Liver (tissue), 8 donors: ENCODE measurements at regions not wholly inside any gene's neighbourhood (a gene's known extent, or its start where the extent isn't known, plus 50 kb on each side); places are given as distances from the start of the nearest gene placed in this dataset.

ENCODE experiments used
- DNase-seq: peaks from one replicate; pipeline ENCODE4 v3.0.0-alpha.2; 2017; ENCODE audit warnings: low spot score
- H3K27ac ChIP-seq, 2 donors: one replicate each; pipeline ENCODE4 v1.7.0; 2013; ENCODE audit warnings: inconsistent platforms in 2 of 2, low read length in 2 of 2, control low read depth in 1 of 2, low read depth in 1 of 2, mild to moderate bottlenecking in 1 of 2
- H3K27me3 ChIP-seq, 4 donors: one replicate each; pipeline versions ENCODE4 v1.6.1 to v1.7.0; 2013; ENCODE audit warnings: low read length in 3 of 4, inconsistent platforms in 1 of 4, mild to moderate bottlenecking in 1 of 4, moderate library complexity in 1 of 4; ENCODE audit not compliant: control insufficient read depth in 4 of 4, insufficient read depth in 4 of 4
- H3K36me3 ChIP-seq, 4 donors: one replicate each; pipeline versions ENCODE4 v1.6.1 to v1.7.0; 2013; ENCODE audit warnings: low read length in 3 of 4, mild to moderate bottlenecking in 3 of 4, low read depth in 1 of 4, moderate library complexity in 1 of 4; ENCODE audit not compliant: control insufficient read depth in 4 of 4, insufficient read depth in 3 of 4
- H3K4me1 ChIP-seq, 4 donors: one replicate each; pipeline versions ENCODE4 v1.6.1 to v1.7.0; 2013; ENCODE audit warnings: low read length in 3 of 4, mild to moderate bottlenecking in 3 of 4, moderate library complexity in 1 of 4; ENCODE audit not compliant: control insufficient read depth in 4 of 4, insufficient read depth in 4 of 4
- H3K4me3 ChIP-seq, 3 donors: one replicate each; pipeline versions ENCODE4 v1.6.1 to v1.7.0; 2013; ENCODE audit warnings: low read length in 3 of 3, control low read depth in 1 of 3, low read depth in 1 of 3, mild to moderate bottlenecking in 1 of 3
- H3K9ac ChIP-seq, 2 donors: one replicate each; pipeline ENCODE4 v1.7.0; 2013; ENCODE audit warnings: low read length in 2 of 2, mild to moderate bottlenecking in 2 of 2, moderate library complexity in 2 of 2, control low read depth in 1 of 2, low read depth in 1 of 2
- H3K9me3 ChIP-seq, 4 donors: one replicate each; pipeline versions ENCODE4 v1.6.1 to v1.7.0; 2013; ENCODE audit warnings: low read length in 3 of 4; ENCODE audit not compliant: control insufficient read depth in 4 of 4
- EGR1 ChIP-seq, 2 donors: IDR thresholded peaks; 2 replicates each; pipeline ENCODE4 v1.6.1; 2016 to 2018; ENCODE audit warnings: antibody characterized with exemption in 2 of 2, low read depth in 2 of 2
- FOXA1 ChIP-seq: IDR thresholded peaks from 2 replicates; pipeline ENCODE4 v1.6.1; 2016; ENCODE audit warnings: antibody characterized with exemption
- FOXA2 ChIP-seq: IDR thresholded peaks from 2 replicates; pipeline ENCODE4 v1.6.1; 2016; ENCODE audit warnings: antibody characterized with exemption
- GABPA ChIP-seq, 2 donors: IDR thresholded peaks in 1 of 2; conservative IDR thresholded peaks in 1 of 2; 2 replicates each; pipeline ENCODE4 v1.6.1; 2016; ENCODE audit warnings: antibody characterized with exemption in 2 of 2, mild to moderate bottlenecking in 1 of 2, moderate library complexity in 1 of 2
- HNF4A ChIP-seq, 2 donors: conservative IDR thresholded peaks; 2 replicates each; pipeline ENCODE4 v1.6.1; 2016; ENCODE audit warnings: antibody characterized with exemption in 2 of 2, mild to moderate bottlenecking in 2 of 2
- HNF4G ChIP-seq: IDR thresholded peaks from 2 replicates; pipeline ENCODE4 v1.6.1; 2016; ENCODE audit warnings: antibody characterized with exemption
- JUND ChIP-seq, 2 donors: IDR thresholded peaks; 2 replicates each; pipeline ENCODE4 v1.6.1; 2016; ENCODE audit warnings: antibody characterized with exemption in 2 of 2
- NR2F2 ChIP-seq: IDR thresholded peaks from 2 replicates; pipeline ENCODE4 v1.6.1; 2016; ENCODE audit warnings: antibody characterized with exemption
- RAD21 ChIP-seq, 2 donors: IDR thresholded peaks; 2 replicates each; pipeline ENCODE4 v1.6.1; 2016; ENCODE audit warnings: antibody characterized with exemption in 2 of 2, mild to moderate bottlenecking in 2 of 2
- SP1 ChIP-seq: IDR thresholded peaks from 2 replicates; pipeline ENCODE4 v1.6.1; 2018; ENCODE audit warnings: antibody characterized with exemption, mild to moderate bottlenecking
- TAF1 ChIP-seq: conservative IDR thresholded peaks from 2 replicates; pipeline ENCODE4 v1.6.1; 2016; ENCODE audit warnings: antibody characterized with exemption, mild to moderate bottlenecking
- YY1 ChIP-seq: IDR thresholded peaks from 2 replicates; pipeline ENCODE4 v1.6.1; 2016; ENCODE audit warnings: antibody characterized with exemption, mild to moderate bottlenecking
- WGBS: extraction: QIAGEN DNeasy Blood & Tissue Kit; methylation state at CpG from one replicate; pipeline ENCODE4 v1.1.7; 2013; 5-methylcytosine and 5-hydroxymethylcytosine counted together
- TF ChIP-seq, protein P1 (sequence below): IDR thresholded peaks from 2 replicates; pipeline ENCODE4 v1.6.1; 2016; ENCODE audit warnings: antibody characterized with exemption
- TF ChIP-seq, protein P2 (sequence below): fragments of 150-350 bp; IDR thresholded peaks from 2 replicates; pipeline ENCODE4 v1.5.1; 2017; ENCODE audit warnings: improper control_type of control experiment, low read depth, low read length; ENCODE audit not compliant: missing input control
- TF ChIP-seq, protein P3 (sequence below): IDR thresholded peaks from 2 replicates; pipeline ENCODE4 v1.6.1; 2016; ENCODE audit warnings: antibody characterized with exemption
- TF ChIP-seq, protein P4 (sequence below): IDR thresholded peaks from 2 replicates; pipeline ENCODE4 v1.6.1; 2016; ENCODE audit warnings: antibody characterized with exemption
- donor health status: healthy.
- donor health status: healthy.
- donor health status: healthy.
- donor health status: healthy.
- donor health status: healthy.

DNA sequence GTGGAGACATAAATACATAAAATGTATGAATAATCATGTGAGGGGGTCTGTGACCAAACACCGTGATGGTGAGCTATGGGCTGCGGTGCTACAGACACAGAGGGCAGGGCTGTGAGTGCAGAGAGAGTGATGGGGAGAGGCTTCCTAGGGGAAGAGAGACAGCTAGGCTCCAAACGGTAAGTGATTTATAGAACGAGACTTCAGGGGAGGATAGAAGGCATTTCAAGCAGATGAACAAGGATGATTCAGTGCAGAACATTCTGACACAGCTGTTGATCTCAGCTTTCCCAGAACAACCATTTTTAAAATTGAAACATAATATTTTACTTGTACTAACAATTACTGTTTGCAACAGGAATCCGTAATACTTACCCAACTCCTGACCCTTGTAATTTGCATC is 100.7 kb downstream of the GAS1 start:
- H3K27me3 ChIP-seq, result no peaks in the 10 kb centered on the region
- DNase-seq, result no peak
- no peaks in the 10 kb centered on the region for H3K36me3 ChIP-seq
- no peaks in the 10 kb centered on the region for H3K9me3 ChIP-seq
- no peaks in the 10 kb centered on the region for H3K4me1 ChIP-seq
- H3K27ac ChIP-seq, result no peak overlapping the region
- no peak overlapping the region for H3K9ac ChIP-seq
- no peak overlapping the region for H3K4me3 ChIP-seq
- no peak for TF ChIP-seq FOXA2
- TF ChIP-seq FOXA1, result no peak
- TF ChIP-seq, protein P1, sequence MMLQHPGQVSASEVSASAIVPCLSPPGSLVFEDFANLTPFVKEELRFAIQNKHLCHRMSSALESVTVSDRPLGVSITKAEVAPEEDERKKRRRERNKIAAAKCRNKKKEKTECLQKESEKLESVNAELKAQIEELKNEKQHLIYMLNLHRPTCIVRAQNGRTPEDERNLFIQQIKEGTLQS, result no peak
- TF ChIP-seq SP1, result no peak
- no peak for TF ChIP-seq TAF1
- TF ChIP-seq, protein P2, sequence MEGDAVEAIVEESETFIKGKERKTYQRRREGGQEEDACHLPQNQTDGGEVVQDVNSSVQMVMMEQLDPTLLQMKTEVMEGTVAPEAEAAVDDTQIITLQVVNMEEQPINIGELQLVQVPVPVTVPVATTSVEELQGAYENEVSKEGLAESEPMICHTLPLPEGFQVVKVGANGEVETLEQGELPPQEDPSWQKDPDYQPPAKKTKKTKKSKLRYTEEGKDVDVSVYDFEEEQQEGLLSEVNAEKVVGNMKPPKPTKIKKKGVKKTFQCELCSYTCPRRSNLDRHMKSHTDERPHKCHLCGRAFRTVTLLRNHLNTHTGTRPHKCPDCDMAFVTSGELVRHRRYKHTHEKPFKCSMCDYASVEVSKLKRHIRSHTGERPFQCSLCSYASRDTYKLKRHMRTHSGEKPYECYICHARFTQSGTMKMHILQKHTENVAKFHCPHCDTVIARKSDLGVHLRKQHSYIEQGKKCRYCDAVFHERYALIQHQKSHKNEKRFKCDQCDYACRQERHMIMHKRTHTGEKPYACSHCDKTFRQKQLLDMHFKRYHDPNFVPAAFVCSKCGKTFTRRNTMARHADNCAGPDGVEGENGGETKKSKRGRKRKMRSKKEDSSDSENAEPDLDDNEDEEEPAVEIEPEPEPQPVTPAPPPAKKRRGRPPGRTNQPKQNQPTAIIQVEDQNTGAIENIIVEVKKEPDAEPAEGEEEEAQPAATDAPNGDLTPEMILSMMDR, result no peak
- no peak for TF ChIP-seq RAD21 (IDR thresholded peaks at IDR 0.05)
- no peak for TF ChIP-seq HNF4G
- TF ChIP-seq GABPA (IDR thresholded peaks at IDR 0.05 in 1 of 2, conservative IDR thresholded peaks at IDR 0.05 in 1 of 2), result no peak
- TF ChIP-seq, protein P3, sequence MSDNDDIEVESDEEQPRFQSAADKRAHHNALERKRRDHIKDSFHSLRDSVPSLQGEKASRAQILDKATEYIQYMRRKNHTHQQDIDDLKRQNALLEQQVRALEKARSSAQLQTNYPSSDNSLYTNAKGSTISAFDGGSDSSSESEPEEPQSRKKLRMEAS, result no peak
- no peak for TF ChIP-seq JUND (IDR thresholded peaks at IDR 0.05)
- TF ChIP-seq, protein P4, sequence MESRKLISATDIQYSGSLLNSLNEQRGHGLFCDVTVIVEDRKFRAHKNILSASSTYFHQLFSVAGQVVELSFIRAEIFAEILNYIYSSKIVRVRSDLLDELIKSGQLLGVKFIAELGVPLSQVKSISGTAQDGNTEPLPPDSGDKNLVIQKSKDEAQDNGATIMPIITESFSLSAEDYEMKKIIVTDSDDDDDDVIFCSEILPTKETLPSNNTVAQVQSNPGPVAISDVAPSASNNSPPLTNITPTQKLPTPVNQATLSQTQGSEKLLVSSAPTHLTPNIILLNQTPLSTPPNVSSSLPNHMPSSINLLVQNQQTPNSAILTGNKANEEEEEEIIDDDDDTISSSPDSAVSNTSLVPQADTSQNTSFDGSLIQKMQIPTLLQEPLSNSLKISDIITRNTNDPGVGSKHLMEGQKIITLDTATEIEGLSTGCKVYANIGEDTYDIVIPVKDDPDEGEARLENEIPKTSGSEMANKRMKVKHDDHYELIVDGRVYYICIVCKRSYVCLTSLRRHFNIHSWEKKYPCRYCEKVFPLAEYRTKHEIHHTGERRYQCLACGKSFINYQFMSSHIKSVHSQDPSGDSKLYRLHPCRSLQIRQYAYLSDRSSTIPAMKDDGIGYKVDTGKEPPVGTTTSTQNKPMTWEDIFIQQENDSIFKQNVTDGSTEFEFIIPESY, result no peak
- no peak for TF ChIP-seq EGR1 (IDR thresholded peaks at IDR 0.05; ENCODE audit: low read depth in 2 of 2)
- no peak for TF ChIP-seq NR2F2
- WGBS, result 89% methylated on average over 5 of the region's 5 CpGs

DNA sequence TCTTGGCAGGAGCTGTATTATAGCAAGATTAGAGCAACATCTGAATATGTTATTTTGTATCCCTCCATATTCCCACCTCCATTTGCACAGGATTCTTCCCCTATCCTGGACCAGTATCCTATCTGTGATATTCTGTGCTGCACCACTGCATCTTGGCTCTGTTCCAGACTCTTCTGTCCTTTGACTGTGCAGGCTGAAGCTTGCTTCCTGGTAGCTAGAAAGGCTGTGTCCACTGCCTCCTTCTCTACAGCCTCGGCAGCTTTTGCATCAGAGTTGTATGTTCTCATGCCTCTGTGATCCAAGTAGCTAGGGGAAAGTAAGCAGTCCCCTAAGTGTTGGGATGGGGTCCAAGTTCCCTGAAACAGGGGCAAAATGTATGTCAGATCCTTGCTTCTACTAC is 104.1 kb downstream of the GAS1 start:
- TF ChIP-seq, protein P2, result no peak
- no peak for TF ChIP-seq YY1
- no peak for TF ChIP-seq RAD21 (IDR thresholded peaks at IDR 0.05)
- TF ChIP-seq EGR1 (IDR thresholded peaks at IDR 0.05; ENCODE audit: low read depth in 2 of 2), result no peak
- no peak for TF ChIP-seq FOXA2
- no peak for TF ChIP-seq HNF4A (conservative IDR thresholded peaks at IDR 0.05)
- TF ChIP-seq, protein P4, result no peak
- TF ChIP-seq HNF4G, result no peak
- TF ChIP-seq, protein P3, result no peak
- no peaks in the 10 kb centered on the region for H3K9me3 ChIP-seq
- no peak overlapping the region for H3K4me3 ChIP-seq
- no peak for DNase-seq
- H3K9ac ChIP-seq, result no peak overlapping the region
- H3K27me3 ChIP-seq, result no peaks in the 10 kb centered on the region
- H3K4me1 ChIP-seq, result no peaks in the 10 kb centered on the region
- H3K36me3 ChIP-seq, result no peaks in the 10 kb centered on the region
- WGBS, result 50% methylated on average over 1 of the region's 1 CpG
- no peak overlapping the region for H3K27ac ChIP-seq
